Activated CD4-positive, alpha-beta T cell treated with anti-CD3 and anti-CD28 coated beads, Interleukin-2, amount 10 ng/mL, durations not matched to agents 7 days and 5 days (primary cell): ENCODE measurements at regions not wholly inside any gene's neighbourhood (a gene's known extent, or its start where the extent isn't known, plus 50 kb on each side); places are given as distances from the start of the nearest gene placed in this dataset.

Experiments used
- CTCF ChIA-PET: fragments of 350-600 bp; sonication (Branson Sonifier 250); formaldehyde crosslinking; loops from one replicate; lab custom pipeline; 2021; ENCODE audit warnings: antibody characterized with exemption; lab: Charles Lee
- POLR2A ChIA-PET: fragments of 350-600 bp; sonication (Branson Sonifier 250); formaldehyde crosslinking; loops from one replicate; lab custom pipeline; 2021; ENCODE audit warnings: antibody characterized with exemption; lab: Charles Lee
- DNase-seq: peaks from one replicate; pipeline ENCODE4 v3.0.0-alpha.2; 2020
- H3K27ac Mint-ChIP-seq: one replicate; pipeline ENCODE4 v1.8.0; 2021; ENCODE audit warnings: mild to moderate bottlenecking, moderate library complexity, mixed read lengths
- H3K27me3 Mint-ChIP-seq: one replicate; pipeline ENCODE4 v1.8.0; 2021; ENCODE audit warnings: mixed read lengths
- H3K36me3 Mint-ChIP-seq: one replicate; pipeline ENCODE4 v1.8.0; 2021; ENCODE audit warnings: low read depth, mixed read lengths
- H3K4me1 Mint-ChIP-seq: one replicate; pipeline ENCODE4 v1.8.0; 2021; ENCODE audit warnings: mixed read lengths
- H3K4me3 Mint-ChIP-seq: one replicate; pipeline ENCODE4 v1.8.0; 2021; ENCODE audit warnings: mild to moderate bottlenecking, moderate library complexity, mixed read lengths
- H3K9me3 Mint-ChIP-seq: one replicate; pipeline ENCODE4 v1.8.0; 2021; ENCODE audit warnings: mixed read lengths

- Mint-ChIP-seq H3K36me3 (no peaks in the 10 kb centered on the region), H3K4me3 (no peak overlapping the region), H3K27me3 (no peaks in the 10 kb centered on the region), H3K4me1 (no peaks in the 10 kb centered on the region), H3K9me3 (no peaks in the 10 kb centered on the region), H3K27ac (no peak overlapping the region)
- ChIA-PET POLR2A (no interaction called here), CTCF (interaction anchor here (0.6 kb wide), 1 partner anchor 33 kb away, joined by 3 read pairs; no protein-coding TSS in a partner anchor)
- DNase-seq: no peak
These were observed 322.4 kb downstream of the TNS1 start for GRCh38 chr2:217680381-217680780.

GRCh38 chr2:217673627-217674026 lies 329.2 kb downstream of the TNS1 start:
- ChIA-PET CTCF (interaction anchor here (1.4 kb wide), 1 partner anchor 17 kb away, joined by 3 read pairs; no protein-coding TSS in a partner anchor), POLR2A (no interaction called here)
- Mint-ChIP-seq H3K4me1 (no peaks in the 10 kb centered on the region), H3K36me3 (no peaks in the 10 kb centered on the region), H3K27me3 (peaks cover 2% of the 10 kb centered on the region), H3K9me3 (peaks cover 4% of the 10 kb centered on the region), H3K27ac (no peak overlapping the region), H3K4me3 (no peak overlapping the region)
- DNase-seq: no peak

DNA sequence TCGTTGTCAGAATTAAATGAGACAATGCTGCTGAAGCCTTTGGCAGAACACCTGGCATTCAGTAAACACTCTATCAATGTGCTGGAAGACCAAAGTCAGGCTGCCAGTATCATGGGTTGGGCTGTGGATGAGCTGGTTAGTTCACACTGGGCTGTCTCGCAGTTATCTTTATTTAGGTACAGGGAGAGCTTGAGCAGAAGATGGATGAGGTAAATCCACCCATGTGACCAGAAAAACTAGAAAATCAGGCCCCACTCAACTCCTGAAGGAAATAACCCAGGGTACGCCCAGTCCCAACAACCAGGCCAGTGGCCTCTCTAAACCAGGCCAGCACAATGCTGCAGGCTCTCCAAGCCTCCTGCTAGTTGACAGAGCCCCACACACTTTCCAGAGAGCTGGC lies 330.3 kb downstream of the TNS1 start:
- H3K27me3 Mint-ChIP-seq: peaks cover 2% of the 10 kb centered on the region
- POLR2A ChIA-PET: no interaction called here
- CTCF ChIA-PET: interaction anchor here (0.6 to 1.0 kb wide), 4 partner anchors 13 to 1087 kb away, joined by 3 to 4 read pairs (median 3); no protein-coding TSS in a partner anchor

DNA sequence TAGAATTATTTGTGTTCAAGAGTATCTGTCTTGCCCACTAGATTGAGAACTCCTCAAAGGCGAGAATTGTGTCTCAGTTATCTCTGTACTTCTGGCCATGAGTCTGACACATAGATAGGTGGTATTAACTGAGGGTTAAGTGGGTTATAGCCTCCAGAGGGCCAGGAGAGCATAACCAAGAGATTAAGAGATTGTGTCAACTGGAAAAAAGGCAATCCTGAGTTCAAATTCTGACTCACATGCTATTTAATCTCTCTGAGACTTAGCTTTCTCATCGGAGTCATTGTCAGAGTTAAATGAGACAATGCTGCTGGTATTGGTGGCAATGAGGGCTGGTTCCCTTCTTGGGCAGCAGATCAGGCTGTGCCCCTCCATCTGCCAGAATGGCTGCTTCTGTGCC lies 330.9 kb downstream of the TNS1 start:
- Mint-ChIP-seq H3K36me3 (no peaks in the 10 kb centered on the region), H3K9me3 (peaks cover 4% of the 10 kb centered on the region), H3K4me1 (no peaks in the 10 kb centered on the region), H3K27ac (no peak overlapping the region), H3K27me3 (peaks cover 2% of the 10 kb centered on the region), H3K4me3 (no peak overlapping the region)
- ChIA-PET POLR2A (no interaction called here), CTCF (no interaction called here)
- no peak for DNase-seq

More for the DNA sequence above, 330.3 kb downstream of the TNS1 start:
- DNase-seq: no peak
- peaks cover 4% of the 10 kb centered on the region for H3K9me3 Mint-ChIP-seq
- no peak overlapping the region for H3K4me3 Mint-ChIP-seq
- H3K4me1 Mint-ChIP-seq: no peaks in the 10 kb centered on the region
- no peak overlapping the region for H3K27ac Mint-ChIP-seq
- H3K36me3 Mint-ChIP-seq: no peaks in the 10 kb centered on the region

DNA sequence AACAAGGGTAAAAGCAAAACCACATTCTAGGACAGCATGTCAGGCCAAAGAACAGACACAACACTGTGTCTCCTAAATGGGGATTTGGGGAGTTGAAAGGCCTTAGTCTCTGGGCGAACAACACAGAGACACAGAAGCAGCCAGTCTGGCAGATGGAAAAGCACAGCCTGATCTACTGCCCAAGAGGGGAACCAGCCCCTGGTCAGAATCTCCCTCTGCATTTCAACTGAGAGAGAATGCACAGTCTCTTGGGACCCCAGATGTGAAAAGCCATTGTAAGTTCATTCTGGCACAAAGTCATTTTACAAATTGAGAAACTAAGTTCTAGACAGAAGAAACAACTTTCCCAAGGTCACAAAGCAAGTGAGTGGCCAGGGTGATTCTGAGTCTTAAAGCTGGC lies 331.7 kb downstream of the TNS1 start:
- peaks cover 2% of the 10 kb centered on the region for H3K27me3 Mint-ChIP-seq
- no peak overlapping the region for H3K27ac Mint-ChIP-seq
- POLR2A ChIA-PET: no interaction called here
- DNase-seq: no peak
- CTCF ChIA-PET: no interaction called here
- peaks cover 4% of the 10 kb centered on the region for H3K9me3 Mint-ChIP-seq
- no peak overlapping the region for H3K4me3 Mint-ChIP-seq
- no peaks in the 10 kb centered on the region for H3K4me1 Mint-ChIP-seq
- no peaks in the 10 kb centered on the region for H3K36me3 Mint-ChIP-seq

GRCh38 chr2:217669831-217670230 lies 333.0 kb downstream of the TNS1 start:
- no peak overlapping the region for H3K4me3 Mint-ChIP-seq
- no peak for DNase-seq
- H3K27me3 Mint-ChIP-seq: peaks cover 2% of the 10 kb centered on the region
- CTCF ChIA-PET: no interaction called here
- H3K36me3 Mint-ChIP-seq: no peaks in the 10 kb centered on the region
- POLR2A ChIA-PET: no interaction called here
- no peaks in the 10 kb centered on the region for H3K4me1 Mint-ChIP-seq
- peaks cover 4% of the 10 kb centered on the region for H3K9me3 Mint-ChIP-seq
- H3K27ac Mint-ChIP-seq: no peak overlapping the region

- DNase-seq: no peak
- Mint-ChIP-seq H3K27me3 (no peaks in the 10 kb centered on the region), H3K4me3 (no peak overlapping the region), H3K36me3 (no peaks in the 10 kb centered on the region), H3K9me3 (peaks cover 4% of the 10 kb centered on the region), H3K27ac (no peak overlapping the region), H3K4me1 (peaks cover 1% of the 10 kb centered on the region)
- ChIA-PET POLR2A (no interaction called here), CTCF (interaction anchor here (1.3 kb wide), 1 partner anchor 11 kb away, joined by 5 read pairs; no protein-coding TSS in a partner anchor)
These were observed 335.3 kb downstream of the TNS1 start for GRCh38 chr2:217667512-217667911.

DNA sequence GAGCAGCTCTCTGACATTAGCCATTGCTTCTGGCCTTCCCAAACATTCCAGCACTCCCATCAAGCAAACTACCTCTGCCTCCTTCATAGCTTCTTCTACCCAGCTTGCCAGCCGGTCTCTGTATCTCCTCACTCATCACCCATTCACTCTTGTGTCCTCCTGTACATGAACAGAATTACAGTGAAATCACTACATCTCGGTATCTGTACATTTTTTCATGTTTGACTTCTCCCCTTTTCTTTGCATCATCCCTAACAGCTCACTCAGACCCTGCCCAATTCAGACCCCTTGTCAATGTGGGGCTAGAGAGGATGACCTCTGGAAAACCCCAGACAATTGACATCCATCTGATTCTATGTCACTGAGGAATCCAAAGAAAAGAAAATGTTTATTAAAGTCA lies 335.8 kb downstream of the TNS1 start:
- no peaks in the 10 kb centered on the region for H3K27me3 Mint-ChIP-seq
- POLR2A ChIA-PET: no interaction called here
- DNase-seq: no peak
- CTCF ChIA-PET: interaction anchor here (1.3 kb wide), 1 partner anchor 10 kb away, joined by 5 read pairs; no protein-coding TSS in a partner anchor
- peaks cover 4% of the 10 kb centered on the region for H3K9me3 Mint-ChIP-seq
- H3K27ac Mint-ChIP-seq: no peak overlapping the region
- H3K4me1 Mint-ChIP-seq: peaks cover 1% of the 10 kb centered on the region
- H3K36me3 Mint-ChIP-seq: no peaks in the 10 kb centered on the region
- H3K4me3 Mint-ChIP-seq: no peak overlapping the region

- H3K27me3 Mint-ChIP-seq: no peaks in the 10 kb centered on the region
- H3K4me3 Mint-ChIP-seq: no peak overlapping the region
- no peak for DNase-seq
- H3K9me3 Mint-ChIP-seq: peaks cover 4% of the 10 kb centered on the region
- H3K4me1 Mint-ChIP-seq: peaks cover 3% of the 10 kb centered on the region
- H3K27ac Mint-ChIP-seq: no peak overlapping the region
- POLR2A ChIA-PET: no interaction called here
- CTCF ChIA-PET: no interaction called here
- H3K36me3 Mint-ChIP-seq: no peaks in the 10 kb centered on the region
These were observed 336.5 kb downstream of the TNS1 start for GRCh38 chr2:217666338-217666737.

GRCh38 chr2:217664761-217665160 lies 338.0 kb downstream of the TNS1 start:
- Mint-ChIP-seq H3K4me3 (no peak overlapping the region), H3K9me3 (peaks cover 4% of the 10 kb centered on the region), H3K4me1 (peaks cover 13% of the 10 kb centered on the region), H3K36me3 (no peaks in the 10 kb centered on the region), H3K27me3 (no peaks in the 10 kb centered on the region), H3K27ac (no peak overlapping the region)
- ChIA-PET CTCF (interaction anchor here (0.6 to 1.4 kb wide), 3 partner anchors 19 to 560 kb away, joined by 3 to 4 read pairs (median 3); no protein-coding TSS in a partner anchor), POLR2A (no interaction called here)
- no peak for DNase-seq

DNA sequence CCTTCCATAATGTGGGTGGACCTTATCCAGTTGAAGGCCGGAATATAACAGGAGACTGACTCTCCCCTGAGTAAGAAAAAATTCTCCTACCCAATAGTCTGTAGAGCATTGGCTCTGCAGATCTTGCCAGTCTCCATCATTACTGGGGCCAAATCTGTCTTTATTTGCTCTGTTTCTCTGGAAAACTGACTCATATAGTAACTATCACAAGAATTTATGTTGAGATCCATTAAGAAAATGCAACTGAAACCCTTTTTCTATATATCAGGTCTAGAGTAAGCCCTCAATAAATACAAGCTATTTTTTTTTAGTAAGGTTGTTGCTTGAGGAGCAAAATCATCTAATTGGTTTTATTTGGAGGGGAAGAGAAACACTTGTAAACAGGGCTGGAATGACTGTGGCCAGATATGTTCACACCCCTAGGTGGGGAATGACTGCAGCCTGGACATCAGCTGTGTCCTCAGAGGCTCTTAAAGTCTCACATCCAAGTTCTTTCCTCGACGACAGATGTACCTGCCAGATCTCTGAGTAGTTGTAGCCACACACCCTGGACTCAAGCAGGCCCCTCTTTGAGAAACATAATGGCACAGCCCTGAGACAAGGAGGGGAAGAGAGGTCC lies 339.7 kb downstream of the TNS1 start:
- Mint-ChIP-seq H3K4me1 (peaks cover 13% of the 10 kb centered on the region), H3K27ac (no peak overlapping the region), H3K27me3 (no peaks in the 10 kb centered on the region), H3K36me3 (no peaks in the 10 kb centered on the region), H3K9me3 (peaks cover 4% of the 10 kb centered on the region), H3K4me3 (no peak overlapping the region)
- ChIA-PET POLR2A (no interaction called here), CTCF (interaction anchor here (1.4 kb wide), 1 partner anchor 17 kb away, joined by 4 read pairs; no protein-coding TSS in a partner anchor)
- DNase-seq: no peak

DNA sequence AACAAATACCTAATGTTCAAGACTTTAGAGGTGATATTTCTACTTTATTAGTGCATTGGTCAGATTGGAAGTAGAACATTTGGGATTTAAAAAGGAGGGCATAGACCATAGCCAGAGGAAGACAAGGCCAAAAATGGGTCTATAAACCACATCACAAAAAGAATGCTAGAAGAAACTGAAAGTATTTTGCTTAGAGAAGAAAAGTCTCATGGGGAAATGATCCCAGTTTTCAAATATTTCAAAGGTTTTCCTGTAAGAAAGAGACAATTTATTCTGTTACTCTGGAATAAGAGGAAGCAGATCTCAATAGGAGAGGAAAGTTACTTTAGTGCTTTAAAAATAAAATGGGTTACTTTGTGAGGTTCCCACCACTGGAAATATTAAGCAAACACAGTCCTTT lies 341.4 kb downstream of the TNS1 start:
- Mint-ChIP-seq H3K4me1 (peaks cover 13% of the 10 kb centered on the region), H3K27me3 (no peaks in the 10 kb centered on the region), H3K36me3 (no peaks in the 10 kb centered on the region), H3K9me3 (peaks cover 4% of the 10 kb centered on the region), H3K4me3 (no peak overlapping the region), H3K27ac (no peak overlapping the region)
- no peak for DNase-seq
- POLR2A ChIA-PET: no interaction called here
- CTCF ChIA-PET: no interaction called here

DNA sequence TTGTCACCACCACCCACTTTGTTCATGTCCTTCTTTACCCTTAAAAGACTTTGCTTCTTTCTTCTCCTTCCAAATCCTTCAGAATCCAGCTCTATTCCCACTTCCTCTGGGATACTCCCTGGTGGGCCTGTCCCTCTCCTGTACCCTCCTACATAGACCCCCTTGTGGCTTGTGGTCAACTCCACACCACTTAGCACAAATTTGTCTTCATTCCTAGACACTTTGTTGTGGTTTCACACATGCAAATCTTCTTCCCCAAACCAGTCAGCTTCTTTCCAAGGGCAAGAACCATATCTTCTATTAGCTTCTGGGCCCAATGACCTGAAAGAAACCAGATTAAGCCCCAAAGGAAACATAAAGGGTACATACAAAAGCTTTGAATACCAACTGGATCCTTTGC lies 342.4 kb downstream of the TNS1 start:
- Mint-ChIP-seq H3K27me3 (peaks cover 2% of the 10 kb centered on the region), H3K27ac (no peak overlapping the region), H3K36me3 (no peaks in the 10 kb centered on the region), H3K4me3 (no peak overlapping the region), H3K4me1 (peaks cover 13% of the 10 kb centered on the region), H3K9me3 (peaks cover 4% of the 10 kb centered on the region)
- POLR2A ChIA-PET: no interaction called here
- DNase-seq: no peak
- CTCF ChIA-PET: no interaction called here

- ChIA-PET CTCF (no interaction called here), POLR2A (no interaction called here)
- DNase-seq: no peak
- Mint-ChIP-seq H3K27me3 (peaks cover 2% of the 10 kb centered on the region), H3K4me1 (peaks cover 13% of the 10 kb centered on the region), H3K4me3 (no peak overlapping the region), H3K27ac (no peak overlapping the region), H3K36me3 (no peaks in the 10 kb centered on the region), H3K9me3 (peaks cover 3% of the 10 kb centered on the region)
These were observed 344.0 kb downstream of the TNS1 start for GRCh38 chr2:217658806-217659205.
